ENCODE measurements at regions not wholly inside any gene's neighbourhood (a gene's known extent, or its start where the extent isn't known, plus 50 kb on each side); places are given as distances from the start of the nearest gene placed in this dataset.
"Not testable (repeated sequence)": the region's sequence is repeated elsewhere in the genome, so short reads cannot be mapped to it uniquely, and the experiment has no call there.

- WGBS, 5 donors, result 49 to 69% (median 53%) methylated on average over 1 of the region's 1 CpG
- intact Hi-C loops (cut with DNase I; ENCODE audit: low total_unique reads), result no loop called here
- H3K9me3 ChIP-seq, result peaks cover 0 to under 1% (median 0%) of the 10 kb centered on the region in 8 donors
These were observed 289.2 kb upstream of the PCDH9 start for GRCh38 chr13:67519356-67519755.

GRCh38 chr13:67518785-67519184 lies 288.6 kb upstream of the PCDH9 start:
- intact Hi-C loops (cut with DNase I; ENCODE audit: low total_unique reads), result no loop called here
- no peak for TF ChIP-seq POLR2A (IDR thresholded peaks at IDR 0.05)
- no peak for TF ChIP-seq POLR2AphosphoS5 (IDR thresholded peaks at IDR 0.05)
- TF ChIP-seq, protein P1, sequence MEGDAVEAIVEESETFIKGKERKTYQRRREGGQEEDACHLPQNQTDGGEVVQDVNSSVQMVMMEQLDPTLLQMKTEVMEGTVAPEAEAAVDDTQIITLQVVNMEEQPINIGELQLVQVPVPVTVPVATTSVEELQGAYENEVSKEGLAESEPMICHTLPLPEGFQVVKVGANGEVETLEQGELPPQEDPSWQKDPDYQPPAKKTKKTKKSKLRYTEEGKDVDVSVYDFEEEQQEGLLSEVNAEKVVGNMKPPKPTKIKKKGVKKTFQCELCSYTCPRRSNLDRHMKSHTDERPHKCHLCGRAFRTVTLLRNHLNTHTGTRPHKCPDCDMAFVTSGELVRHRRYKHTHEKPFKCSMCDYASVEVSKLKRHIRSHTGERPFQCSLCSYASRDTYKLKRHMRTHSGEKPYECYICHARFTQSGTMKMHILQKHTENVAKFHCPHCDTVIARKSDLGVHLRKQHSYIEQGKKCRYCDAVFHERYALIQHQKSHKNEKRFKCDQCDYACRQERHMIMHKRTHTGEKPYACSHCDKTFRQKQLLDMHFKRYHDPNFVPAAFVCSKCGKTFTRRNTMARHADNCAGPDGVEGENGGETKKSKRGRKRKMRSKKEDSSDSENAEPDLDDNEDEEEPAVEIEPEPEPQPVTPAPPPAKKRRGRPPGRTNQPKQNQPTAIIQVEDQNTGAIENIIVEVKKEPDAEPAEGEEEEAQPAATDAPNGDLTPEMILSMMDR (IDR thresholded peaks at IDR 0.05 in 8 of 11, conservative IDR thresholded peaks at IDR 0.05 in 3 of 11), result no peak

More at GRCh38 chr13:67519356-67519755, 289.2 kb upstream of the PCDH9 start:
- Histone ChIP-seq H3K4me1 (no peaks in the 10 kb centered on the region), H3K36me3 (no peaks in the 10 kb centered on the region), H3K27me3 (replicated peaks in 1 of 7) (no peaks in the 10 kb centered on the region), H3K4me3 (no peak overlapping the region), H3K27ac (peak overlapping the region in 1 of 8 donors; percentile 24)
- TF ChIP-seq POLR2AphosphoS5 (IDR thresholded peaks at IDR 0.05), result no peak
- no peak for TF ChIP-seq POLR2A (IDR thresholded peaks at IDR 0.05)
- TF ChIP-seq, protein P1 (IDR thresholded peaks at IDR 0.05 in 8 of 11, conservative IDR thresholded peaks at IDR 0.05 in 3 of 11), result no peak
- DNase-seq, result no peak

DNA sequence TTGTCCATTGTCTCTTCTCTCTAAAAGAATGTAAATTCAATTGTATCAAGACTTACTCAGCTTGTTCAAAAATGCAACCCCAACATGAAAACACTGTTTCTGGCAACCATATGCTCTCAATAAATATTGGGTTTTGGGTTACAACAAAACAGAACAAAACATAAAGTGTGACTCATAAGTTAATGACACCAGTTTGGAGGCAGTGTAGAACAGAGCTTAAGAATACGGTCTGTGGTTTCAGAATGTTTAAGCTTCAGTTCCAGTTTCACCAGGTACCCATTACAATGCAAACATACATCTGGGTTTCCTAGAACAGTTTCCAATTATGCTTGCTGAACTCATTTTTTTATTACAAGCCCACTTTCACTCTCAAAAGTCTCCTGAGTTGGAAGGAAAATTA lies 285.8 kb upstream of the PCDH9 start:
- intact Hi-C loops (cut with DNase I; ENCODE audit: low total_unique reads), result no loop called here
- WGBS, 5 donors, result 74 to 91% (median 80%) methylated on average over 1 of the region's 1 CpG

More at GRCh38 chr13:67518785-67519184, 288.6 kb upstream of the PCDH9 start:
- Histone ChIP-seq H3K27me3 (replicated peaks in 1 of 7) (no peaks in the 10 kb centered on the region), H3K27ac (no peak overlapping the region), H3K4me1 (no peaks in the 10 kb centered on the region), H3K4me3 (no peak overlapping the region), H3K36me3 (no peaks in the 10 kb centered on the region), H3K9me3 (no peaks in the 10 kb centered on the region)
- DNase-seq, result no peak
- WGBS, 5 donors, result 67 to 97% (median 89%) methylated on average over 1 of the region's 1 CpG

DNA sequence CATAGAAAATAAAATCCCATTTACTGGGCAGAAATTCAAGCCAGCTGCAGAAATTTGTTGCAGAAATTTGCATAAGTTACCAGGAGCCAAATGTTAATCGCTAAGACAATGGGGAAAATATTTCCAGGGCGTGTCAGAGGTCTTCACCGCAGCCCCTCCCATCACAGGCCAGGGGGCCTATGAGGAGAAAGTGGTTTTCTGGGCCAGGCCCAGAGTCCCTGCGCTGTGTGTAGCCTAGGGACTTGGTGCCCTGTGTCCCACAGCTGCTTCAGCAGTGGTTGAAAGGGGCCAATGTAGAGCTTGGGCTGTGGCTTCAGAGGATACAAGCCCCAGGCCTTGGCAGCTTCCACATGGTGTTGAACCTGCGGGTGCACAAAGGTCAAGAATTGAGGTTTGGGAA lies 278.9 kb upstream of the PCDH9 start:
- TF ChIP-seq, protein P1 (IDR thresholded peaks at IDR 0.05 in 8 of 11, conservative IDR thresholded peaks at IDR 0.05 in 3 of 11), result no peak
- TF ChIP-seq POLR2AphosphoS5 (IDR thresholded peaks at IDR 0.05) (no peak), POLR2A (IDR thresholded peaks at IDR 0.05) (no peak)
- Histone ChIP-seq H3K36me3 (no peaks in the 10 kb centered on the region), H3K4me1 (no peaks in the 10 kb centered on the region), H3K9me3 (no peaks in the 10 kb centered on the region), H3K4me3 (no peak overlapping the region), H3K27me3 (replicated peaks in 1 of 7) (no peaks in the 10 kb centered on the region), H3K27ac (no peak overlapping the region)
- intact Hi-C loops (cut with DNase I; ENCODE audit: low total_unique reads), result no loop called here
- DNase-seq, result no peak
- WGBS, 5 donors, result 83 to 94% (median 85%) methylated on average over 5 of the region's 5 CpGs

More for the DNA sequence above, 285.8 kb upstream of the PCDH9 start:
- no peaks in the 10 kb centered on the region for H3K27me3 ChIP-seq (replicated peaks in 1 of 7)
- H3K9me3 ChIP-seq, result no peaks in the 10 kb centered on the region
- H3K4me1 ChIP-seq, result no peaks in the 10 kb centered on the region
- no peak overlapping the region for H3K27ac ChIP-seq
- no peaks in the 10 kb centered on the region for H3K36me3 ChIP-seq
- TF ChIP-seq POLR2A (IDR thresholded peaks at IDR 0.05), result no peak
- TF ChIP-seq, protein P1 (IDR thresholded peaks at IDR 0.05 in 8 of 11, conservative IDR thresholded peaks at IDR 0.05 in 3 of 11), result no peak
- TF ChIP-seq POLR2AphosphoS5 (IDR thresholded peaks at IDR 0.05), result no peak
- H3K4me3 ChIP-seq, result no peak overlapping the region
- no peak for DNase-seq

DNA sequence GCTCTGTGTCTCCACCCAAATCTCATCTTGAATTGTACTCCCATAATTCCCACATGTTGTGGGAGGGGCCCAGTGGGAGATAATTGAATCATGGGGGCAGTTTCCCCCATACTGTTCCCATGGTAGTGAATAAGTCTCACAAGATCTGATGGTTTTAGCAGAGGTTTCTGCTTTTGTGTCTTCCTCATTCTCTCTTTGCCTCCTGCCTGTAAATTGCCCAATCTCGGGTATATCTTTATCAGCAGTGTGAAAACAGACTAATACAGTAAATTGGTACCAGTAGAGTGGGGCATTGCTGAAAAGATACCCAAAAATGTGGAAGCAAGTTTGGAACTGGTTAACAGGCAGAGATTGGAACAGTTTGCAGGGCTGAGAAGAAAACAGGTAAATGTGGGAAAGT lies 278.1 kb upstream of the PCDH9 start:
- H3K27ac ChIP-seq; H3K4me3 ChIP-seq; DNase-seq; H3K36me3 ChIP-seq; H3K9me3 ChIP-seq; H3K27me3 ChIP-seq (replicated peaks in 1 of 7); H3K4me1 ChIP-seq; intact Hi-C loops (cut with DNase I; ENCODE audit: low total_unique reads): not testable (repeated sequence)
- WGBS, 5 donors, result 52 to 80% (median 74%) methylated on average over 1 of the region's 1 CpG

All from spleen (tissue), 11 donors.